Tibial nerve (tissue), 4 donors: ENCODE measurements at regions not wholly inside any gene's neighbourhood (a gene's known extent, or its start where the extent isn't known, plus 50 kb on each side); places are given as distances from the start of the nearest gene placed in this dataset.

Source experiments
- DNase-seq, 2 donors: peaks; one replicate each; pipeline ENCODE4 v3.0.0-alpha.2; 2019; ENCODE audit warnings: low spot score in 2 of 2
- H3K27ac ChIP-seq, 4 donors: fragments of 200-600 bp; sonication (generic) in 3 of 4; one replicate each; pipeline ENCODE4 v1.5.1; 2017 to 2019; ENCODE audit warnings: mild to moderate bottlenecking in 1 of 4
- H3K27me3 ChIP-seq, 2 donors: fragments of 200-600 bp; sonication (generic) in 1 of 2; one replicate each; pipeline versions ENCODE4 v1.5.1 to v1.6.0; 2017 to 2019
- H3K36me3 ChIP-seq, 3 donors: fragments of 200-600 bp; sonication (generic); one replicate each; pipeline ENCODE4 v1.5.1; 2018 to 2019
- H3K4me1 ChIP-seq, 4 donors: fragments of 200-600 bp; sonication (generic) in 3 of 4; one replicate each; pipeline ENCODE4 v1.5.1; 2017 to 2019
- H3K4me3 ChIP-seq, 4 donors: fragments of 200-600 bp; sonication (generic) in 3 of 4; one replicate each; pipeline ENCODE4 v1.5.1; 2017 to 2019; ENCODE audit warnings: mild to moderate bottlenecking in 1 of 4, moderate library complexity in 1 of 4
- H3K9me3 ChIP-seq, 4 donors: fragments of 200-600 bp; sonication (generic) in 3 of 4; one replicate each; pipeline ENCODE4 v1.5.1; 2017 to 2019
- CTCF ChIP-seq, 5 experiments: fragments of 200-600 bp in 3 of 5; fragments of 450-650 bp in 2 of 5; sonication (generic) in 3 of 5; IDR thresholded peaks; one replicate each; pipeline ENCODE4 v1.5.1; 2016 to 2019; ENCODE audit warnings: antibody characterized with exemption in 5 of 5, mild to moderate bottlenecking in 3 of 5, moderate library complexity in 2 of 5
- EP300 ChIP-seq, 2 donors: sonication (generic); formaldehyde crosslinking; IDR thresholded peaks; one replicate each; pipeline ENCODE4 v1.6.1; 2017; ENCODE audit warnings: antibody characterized with exemption in 2 of 2, mild to moderate bottlenecking in 1 of 2
- POLR2A ChIP-seq, 2 donors: fragments of 450-650 bp; IDR thresholded peaks; one replicate each; pipeline ENCODE4 v1.6.1; 2017; ENCODE audit warnings: antibody characterized with exemption in 2 of 2, mild to moderate bottlenecking in 2 of 2, moderate library complexity in 2 of 2
- WGBS, 2 donors: methylation state at CpG; one replicate each; pipeline ENCODE4 v1.1.5; 2018; 5-methylcytosine and 5-hydroxymethylcytosine counted together

GRCh38 chr6:10028222-10028621, 386.7 kb downstream of the TFAP2A start:
- Histone ChIP-seq H3K27ac (no peak overlapping the region), H3K27me3 (peaks cover 0 to 7% of the 10 kb centered on the region in 2 donors), H3K36me3 (no peaks in the 10 kb centered on the region), H3K9me3 (no peaks in the 10 kb centered on the region), H3K4me1 (no peaks in the 10 kb centered on the region), H3K4me3 (no peak overlapping the region)
- TF ChIP-seq EP300 (IDR thresholded peaks at IDR 0.05) (no peak), CTCF (IDR thresholded peaks at IDR 0.05) (no peak), POLR2A (IDR thresholded peaks at IDR 0.05) (no peak)
- 73 to 74% methylated on average over 4 of the region's 4 CpGs for WGBS, 2 donors
- DNase-seq, result no peak

GRCh38 chr6:10019851-10020250, 395.0 kb downstream of the TFAP2A start:
- H3K4me3 ChIP-seq, result no peak overlapping the region
- DNase-seq, result no peak
- H3K4me1 ChIP-seq, result no peaks in the 10 kb centered on the region
- H3K27me3 ChIP-seq, result no peaks in the 10 kb centered on the region
- no peaks in the 10 kb centered on the region for H3K9me3 ChIP-seq
- H3K27ac ChIP-seq, result no peak overlapping the region
- TF ChIP-seq POLR2A (IDR thresholded peaks at IDR 0.05) (no peak), CTCF (IDR thresholded peaks at IDR 0.05) (no peak), EP300 (IDR thresholded peaks at IDR 0.05) (no peak)
- WGBS, 2 donors, result 51 to 58% methylated on average over 3 of the region's 3 CpGs
- H3K36me3 ChIP-seq, result no peaks in the 10 kb centered on the region

- H3K27ac ChIP-seq, result no peak overlapping the region
- H3K4me1 ChIP-seq, result no peaks in the 10 kb centered on the region
- H3K36me3 ChIP-seq, result no peaks in the 10 kb centered on the region
- no peak overlapping the region for H3K4me3 ChIP-seq
- no peaks in the 10 kb centered on the region for H3K27me3 ChIP-seq
- H3K9me3 ChIP-seq, result peaks cover 0 to 8% (median 0%) of the 10 kb centered on the region in 4 donors
- 64 to 74% methylated on average over 5 of the region's 5 CpGs for WGBS, 2 donors
- DNase-seq, result no peak
- TF ChIP-seq POLR2A (IDR thresholded peaks at IDR 0.05), result no peak
- no peak for TF ChIP-seq CTCF (IDR thresholded peaks at IDR 0.05)
- TF ChIP-seq EP300 (IDR thresholded peaks at IDR 0.05), result no peak
Measured at GRCh38 chr6:10014557-10014956, 400.3 kb downstream of the TFAP2A start.

GRCh38 chr6:10000551-10000950, 414.3 kb downstream of the TFAP2A start:
- Histone ChIP-seq H3K27me3 (no peaks in the 10 kb centered on the region), H3K36me3 (no peaks in the 10 kb centered on the region), H3K4me1 (no peaks in the 10 kb centered on the region), H3K4me3 (no peak overlapping the region), H3K27ac (no peak overlapping the region), H3K9me3 (no peaks in the 10 kb centered on the region)
- DNase-seq, result no peak
- 92 to 93% methylated on average over 3 of the region's 3 CpGs for WGBS, 2 donors
- no peak for TF ChIP-seq POLR2A (IDR thresholded peaks at IDR 0.05)
- TF ChIP-seq CTCF (IDR thresholded peaks at IDR 0.05), result no peak
- TF ChIP-seq EP300 (IDR thresholded peaks at IDR 0.05), result no peak

- no peak for DNase-seq
Measured at GRCh38 chr6:9999796-10000195, 415.1 kb downstream of the TFAP2A start.

More at GRCh38 chr6:9999796-10000195, 415.1 kb downstream of the TFAP2A start:
- Histone ChIP-seq H3K4me3 (no peak overlapping the region), H3K27ac (no peak overlapping the region), H3K9me3 (no peaks in the 10 kb centered on the region), H3K4me1 (no peaks in the 10 kb centered on the region), H3K27me3 (no peaks in the 10 kb centered on the region), H3K36me3 (no peaks in the 10 kb centered on the region)
- TF ChIP-seq CTCF (IDR thresholded peaks at IDR 0.05) (no peak), POLR2A (IDR thresholded peaks at IDR 0.05) (no peak)
- WGBS, 2 donors, result 72 to 73% methylated on average over 3 of the region's 3 CpGs
